GM23338 (cell line): ENCODE measurements at regions not wholly inside any gene's neighbourhood (a gene's known extent, or its start where the extent isn't known, plus 50 kb on each side); places are given as distances from the start of the nearest gene placed in this dataset.

ENCODE experiments used
- ATAC-seq: fragments of 200-7000 bp; cut with Tn5 transposase; 3 replicates; pipeline ENCODE4 v1.9.1; 2020
- DNase-seq: peaks from one replicate; pipeline ENCODE4 v3.0.0-alpha.2; 2015; ENCODE audit warnings: low spot score
- H2AFZ ChIP-seq: fragments of 200-600 bp; sonication (generic); 2 replicates; pipeline ENCODE4 v1.8.0; 2016; ENCODE audit warnings: antibody characterized with exemption, mild to moderate bottlenecking, moderate library complexity
- H3F3A ChIP-seq: fragments of 200-600 bp; sonication (generic); replicated peaks from 2 replicates; pipeline ENCODE4 v1.8.0; 2017; ENCODE audit warnings: antibody characterized with exemption, mixed run types, low read depth
- H3K27ac ChIP-seq: fragments of 200-600 bp; sonication (generic); 2 replicates; pipeline ENCODE4 v1.6.1; 2016; ENCODE audit warnings: low read depth
- H3K27me3 ChIP-seq: fragments of 200-600 bp; sonication (generic); 2 replicates; pipeline ENCODE4 v1.8.0; 2016; ENCODE audit warnings: mild to moderate bottlenecking, mixed run types, moderate library complexity; ENCODE audit not compliant: insufficient read depth
- H3K36me3 ChIP-seq: fragments of 200-600 bp; sonication (generic); 2 replicates; pipeline ENCODE4 v1.8.0; 2016; ENCODE audit warnings: mild to moderate bottlenecking; ENCODE audit not compliant: insufficient read depth
- H3K4me1 ChIP-seq: fragments of 200-600 bp; sonication (generic); 2 replicates; pipeline ENCODE4 v1.8.0; 2016; ENCODE audit warnings: mild to moderate bottlenecking, moderate library complexity; ENCODE audit not compliant: insufficient read depth
- H3K4me2 ChIP-seq: fragments of 200-600 bp; sonication (generic); 2 replicates; pipeline ENCODE4 v1.7.1; 2017; ENCODE audit warnings: mixed run types
- H3K4me3 ChIP-seq: fragments of 200-600 bp; sonication (generic); 2 replicates; pipeline ENCODE4 v1.6.1; 2016; ENCODE audit warnings: mixed run types
- H3K79me2 ChIP-seq: fragments of 200-600 bp; sonication (generic); replicated peaks from 2 replicates; pipeline ENCODE4 v1.8.0; 2017; ENCODE audit warnings: mild to moderate bottlenecking; ENCODE audit not compliant: insufficient read depth
- H3K9me2 ChIP-seq: fragments of 200-600 bp; sonication (generic); 2 replicates; pipeline ENCODE4 v1.8.0; 2017; ENCODE audit not compliant: insufficient read depth
- H4K20me1 ChIP-seq: fragments of 200-600 bp; sonication (generic); replicated peaks from 2 replicates; pipeline ENCODE4 v1.8.0; 2017; ENCODE audit warnings: mild to moderate bottlenecking; ENCODE audit not compliant: insufficient read depth
- H3K27ac Mint-ChIP-seq: 2 replicates; pipeline ENCODE4 v1.8.0; 2020; ENCODE audit warnings: inconsistent platforms, mild to moderate bottlenecking, moderate library complexity, mixed read lengths
- H3K27me3 Mint-ChIP-seq: 3 replicates; pipeline ENCODE4 v1.8.0; 2022; ENCODE audit warnings: low read depth, mild to moderate bottlenecking, moderate library complexity, mixed read lengths, inconsistent platforms; ENCODE audit not compliant: insufficient read depth, poor library complexity
- H3K36me3 Mint-ChIP-seq: 3 replicates; pipeline ENCODE4 v1.8.0; 2021; ENCODE audit warnings: low read depth, mild to moderate bottlenecking, inconsistent platforms, moderate library complexity, mixed read lengths
- H3K4me1 Mint-ChIP-seq: 3 replicates; pipeline ENCODE4 v1.8.0; 2020; ENCODE audit warnings: mild to moderate bottlenecking, inconsistent platforms, mixed read lengths
- H3K4me3 Mint-ChIP-seq: 3 replicates; pipeline ENCODE4 v1.8.0; 2021; ENCODE audit warnings: moderate library complexity, mild to moderate bottlenecking, inconsistent platforms, mixed read lengths
- H3K9me3 Mint-ChIP-seq: 3 replicates; pipeline ENCODE4 v1.8.0; 2020; ENCODE audit warnings: moderate library complexity, mild to moderate bottlenecking, inconsistent platforms, mixed read lengths
- CTCF ChIP-seq, 2 experiments: fragments of 200-600 bp in 1 of 2; sonication (generic) in 1 of 2; conservative IDR thresholded peaks; 2 replicates each; pipeline versions ENCODE4 v1.5.1 to v1.6.1; 2016 to 2017; ENCODE audit warnings: antibody characterized with exemption in 2 of 2, low read depth in 2 of 2, mild to moderate bottlenecking in 2 of 2, moderate library complexity in 1 of 2
- ETS1 ChIP-seq: IDR thresholded peaks from 2 replicates; pipeline ENCODE4 v1.6.1; 2016; ENCODE audit warnings: antibody characterized with exemption
- EZH2 ChIP-seq: fragments of 200-600 bp; sonication (generic); IDR thresholded peaks from one replicate; pipeline ENCODE4 v1.8.0; 2017; ENCODE audit warnings: antibody characterized with exemption, mild to moderate bottlenecking, low read depth; ENCODE audit not compliant: unreplicated experiment
- NANOG ChIP-seq: IDR thresholded peaks from 2 replicates; pipeline ENCODE4 v1.6.1; 2016; ENCODE audit warnings: antibody characterized with exemption, borderline replicate concordance
- POLR2AphosphoS5 ChIP-seq: IDR thresholded peaks from 2 replicates; pipeline ENCODE4 v1.6.1; 2016; ENCODE audit warnings: antibody characterized with exemption, low read depth
- REST ChIP-seq: IDR thresholded peaks from one replicate; pipeline ENCODE4 v1.6.1; 2018; ENCODE audit warnings: antibody characterized with exemption; ENCODE audit not compliant: unreplicated experiment
- STAT1 ChIP-seq: IDR thresholded peaks from one replicate; pipeline ENCODE4 v1.6.1; 2016; ENCODE audit warnings: antibody characterized with exemption; ENCODE audit not compliant: unreplicated experiment
- ZNF114 ChIP-seq: fragments of 250-450 bp; sonication (Bioruptor Pico); IDR thresholded peaks from 2 replicates; pipeline ENCODE4 v1.5.0; 2020; ENCODE audit warnings: mild to moderate bottlenecking, moderate library complexity
- ZNF462 ChIP-seq: fragments of 250-450 bp; sonication (Bioruptor Pico); IDR thresholded peaks from 2 replicates; pipeline ENCODE4 v1.5.0; 2020; ENCODE audit warnings: mild to moderate bottlenecking, moderate library complexity

GRCh38 chr6:104591573-104592334 lies 268.0 kb downstream of the HACE1 start:
- DNase-seq (no peak), ATAC-seq (no peak)
- H3K4me3 ChIP-seq: no peak overlapping the region
- peaks cover 5% of the 10 kb centered on the region; the same call in 1 of the 2 replicates for H3K9me2 ChIP-seq
- Mint-ChIP-seq H3K4me3 (no peak overlapping the region), H3K27ac (no peak overlapping the region), H3K27me3 (peaks cover 2% of the 10 kb centered on the region), H3K9me3 (no peaks in the 10 kb centered on the region), H3K36me3 (no peaks in the 10 kb centered on the region), H3K4me1 (peaks cover 4% of the 10 kb centered on the region; the same call in 1 of the 3 replicates)
- no peaks in the 10 kb centered on the region for H3K27me3 ChIP-seq
- no peak for TF ChIP-seq NANOG
- TF ChIP-seq EZH2: no peak
- no peak for TF ChIP-seq REST
- TF ChIP-seq POLR2AphosphoS5: no peak
- H3K4me1 ChIP-seq: no peaks in the 10 kb centered on the region
- H2AFZ ChIP-seq: no peak overlapping the region
- H3K36me3 ChIP-seq: no peaks in the 10 kb centered on the region
- H3F3A ChIP-seq: no peaks in the 10 kb centered on the region
- no peaks in the 10 kb centered on the region for H4K20me1 ChIP-seq
- H3K79me2 ChIP-seq: no peaks in the 10 kb centered on the region
- H3K4me2 ChIP-seq: no peak overlapping the region
- H3K27ac ChIP-seq: no peak overlapping the region

GRCh38 chr6:104589940-104590339 lies 269.8 kb downstream of the HACE1 start:
- Mint-ChIP-seq H3K27me3 (no peaks in the 10 kb centered on the region), H3K36me3 (no peaks in the 10 kb centered on the region)
- H3F3A ChIP-seq: no peaks in the 10 kb centered on the region
- TF ChIP-seq CTCF (conservative IDR thresholded peaks at IDR 0.05; ENCODE audit: low read depth in 2 of 2) (no peak), ZNF462 (CRISPR knock-in tag) (no peak), STAT1 (no peak), ZNF114 (no peak), ETS1 (no peak)

More at GRCh38 chr6:104589940-104590339, 269.8 kb downstream of the HACE1 start:
- H3K4me3 ChIP-seq: no peak overlapping the region
- no peak overlapping the region for H3K4me2 ChIP-seq
- H3K9me2 ChIP-seq: no peaks in the 10 kb centered on the region
- ATAC-seq (no peak), DNase-seq (no peak)
- Mint-ChIP-seq H3K4me3 (no peak overlapping the region), H3K9me3 (no peaks in the 10 kb centered on the region), H3K4me1 (peaks cover 4% of the 10 kb centered on the region; the same call in 1 of the 3 replicates), H3K27ac (no peak overlapping the region)
- H4K20me1 ChIP-seq: no peaks in the 10 kb centered on the region
- H3K4me1 ChIP-seq: no peaks in the 10 kb centered on the region
- H3K79me2 ChIP-seq: no peaks in the 10 kb centered on the region
- H3K27ac ChIP-seq: no peak overlapping the region
- no peaks in the 10 kb centered on the region for H3K36me3 ChIP-seq
- H2AFZ ChIP-seq: no peak overlapping the region
- no peaks in the 10 kb centered on the region for H3K27me3 ChIP-seq
